ENCODE measurements at regions not wholly inside any gene's neighbourhood (a gene's known extent, or its start where the extent isn't known, plus 50 kb on each side); places are given as distances from the start of the nearest gene placed in this dataset.

GRCh38 chr3:95514260-95514659, 1300.1 kb upstream of the EPHA6 start:
- TF ChIP-seq CTCF (conservative IDR thresholded peaks at IDR 0.05; ENCODE audit: low read depth in 2 of 2): no peak
- TF ChIP-seq POLR2AphosphoS5 (IDR thresholded peaks at IDR 0.05; ENCODE audit: low read depth): no peak
- no peak for TF ChIP-seq JUNB (IDR thresholded peaks at IDR 0.05; ENCODE audit: unreplicated experiment)
- TF ChIP-seq, protein P1, sequence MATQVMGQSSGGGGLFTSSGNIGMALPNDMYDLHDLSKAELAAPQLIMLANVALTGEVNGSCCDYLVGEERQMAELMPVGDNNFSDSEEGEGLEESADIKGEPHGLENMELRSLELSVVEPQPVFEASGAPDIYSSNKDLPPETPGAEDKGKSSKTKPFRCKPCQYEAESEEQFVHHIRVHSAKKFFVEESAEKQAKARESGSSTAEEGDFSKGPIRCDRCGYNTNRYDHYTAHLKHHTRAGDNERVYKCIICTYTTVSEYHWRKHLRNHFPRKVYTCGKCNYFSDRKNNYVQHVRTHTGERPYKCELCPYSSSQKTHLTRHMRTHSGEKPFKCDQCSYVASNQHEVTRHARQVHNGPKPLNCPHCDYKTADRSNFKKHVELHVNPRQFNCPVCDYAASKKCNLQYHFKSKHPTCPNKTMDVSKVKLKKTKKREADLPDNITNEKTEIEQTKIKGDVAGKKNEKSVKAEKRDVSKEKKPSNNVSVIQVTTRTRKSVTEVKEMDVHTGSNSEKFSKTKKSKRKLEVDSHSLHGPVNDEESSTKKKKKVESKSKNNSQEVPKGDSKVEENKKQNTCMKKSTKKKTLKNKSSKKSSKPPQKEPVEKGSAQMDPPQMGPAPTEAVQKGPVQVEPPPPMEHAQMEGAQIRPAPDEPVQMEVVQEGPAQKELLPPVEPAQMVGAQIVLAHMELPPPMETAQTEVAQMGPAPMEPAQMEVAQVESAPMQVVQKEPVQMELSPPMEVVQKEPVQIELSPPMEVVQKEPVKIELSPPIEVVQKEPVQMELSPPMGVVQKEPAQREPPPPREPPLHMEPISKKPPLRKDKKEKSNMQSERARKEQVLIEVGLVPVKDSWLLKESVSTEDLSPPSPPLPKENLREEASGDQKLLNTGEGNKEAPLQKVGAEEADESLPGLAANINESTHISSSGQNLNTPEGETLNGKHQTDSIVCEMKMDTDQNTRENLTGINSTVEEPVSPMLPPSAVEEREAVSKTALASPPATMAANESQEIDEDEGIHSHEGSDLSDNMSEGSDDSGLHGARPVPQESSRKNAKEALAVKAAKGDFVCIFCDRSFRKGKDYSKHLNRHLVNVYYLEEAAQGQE (IDR thresholded peaks at IDR 0.05; ENCODE audit: unreplicated experiment): no peak
- TF ChIP-seq CREB1 (CRISPR knock-in tag; IDR thresholded peaks at IDR 0.05; ENCODE audit: low read depth): no peak
- no peak for TF ChIP-seq ZNF331 (CRISPR knock-in tag; IDR thresholded peaks at IDR 0.05; ENCODE audit: low read depth)
- no peak for TF ChIP-seq EZH2 (IDR thresholded peaks at IDR 0.05; ENCODE audit: low read depth, unreplicated experiment)
- no peak for TF ChIP-seq STAT1 (IDR thresholded peaks at IDR 0.05; ENCODE audit: unreplicated experiment)
- TF ChIP-seq EZH2phosphoT487 (IDR thresholded peaks at IDR 0.05; ENCODE audit: unreplicated experiment): no peak
- TF ChIP-seq ZNF114 (CRISPR knock-in tag; IDR thresholded peaks at IDR 0.05): no peak
- TF ChIP-seq, protein P2, sequence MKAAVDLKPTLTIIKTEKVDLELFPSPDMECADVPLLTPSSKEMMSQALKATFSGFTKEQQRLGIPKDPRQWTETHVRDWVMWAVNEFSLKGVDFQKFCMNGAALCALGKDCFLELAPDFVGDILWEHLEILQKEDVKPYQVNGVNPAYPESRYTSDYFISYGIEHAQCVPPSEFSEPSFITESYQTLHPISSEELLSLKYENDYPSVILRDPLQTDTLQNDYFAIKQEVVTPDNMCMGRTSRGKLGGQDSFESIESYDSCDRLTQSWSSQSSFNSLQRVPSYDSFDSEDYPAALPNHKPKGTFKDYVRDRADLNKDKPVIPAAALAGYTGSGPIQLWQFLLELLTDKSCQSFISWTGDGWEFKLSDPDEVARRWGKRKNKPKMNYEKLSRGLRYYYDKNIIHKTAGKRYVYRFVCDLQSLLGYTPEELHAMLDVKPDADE (IDR thresholded peaks at IDR 0.05): no peak
- TF ChIP-seq NANOG (IDR thresholded peaks at IDR 0.05; ENCODE audit: borderline replicate concordance): no peak

Data from GM23338 (cell line).